SK-N-SH treated with all-trans-retinoic acid at 6 μM for 48 hours (cell line): ENCODE measurements at regions not wholly inside any gene's neighbourhood (a gene's known extent, or its start where the extent isn't known, plus 50 kb on each side); places are given as distances from the start of the nearest gene placed in this dataset.

Experiments used
- TOX ChIP-seq: fragments of 250-450 bp; sonication (Bioruptor Pico); IDR thresholded peaks from 2 replicates; pipeline ENCODE4 v1.8.0; 2021; ENCODE audit warnings: mild to moderate bottlenecking, moderate library complexity, borderline replicate concordance
- TF ChIP-seq, protein P1 (sequence below): fragments of 250-450 bp; sonication (Bioruptor Pico); IDR thresholded peaks from 2 replicates; pipeline ENCODE4 v1.8.0; 2020; ENCODE audit warnings: mild to moderate bottlenecking, moderate library complexity, borderline replicate concordance
- TF ChIP-seq, protein P2 (sequence below): fragments of 250-450 bp; sonication (Bioruptor Pico); IDR thresholded peaks from 2 replicates; pipeline ENCODE4 v1.5.1; 2020; ENCODE audit warnings: low read depth, mild to moderate bottlenecking, moderate library complexity

DNA sequence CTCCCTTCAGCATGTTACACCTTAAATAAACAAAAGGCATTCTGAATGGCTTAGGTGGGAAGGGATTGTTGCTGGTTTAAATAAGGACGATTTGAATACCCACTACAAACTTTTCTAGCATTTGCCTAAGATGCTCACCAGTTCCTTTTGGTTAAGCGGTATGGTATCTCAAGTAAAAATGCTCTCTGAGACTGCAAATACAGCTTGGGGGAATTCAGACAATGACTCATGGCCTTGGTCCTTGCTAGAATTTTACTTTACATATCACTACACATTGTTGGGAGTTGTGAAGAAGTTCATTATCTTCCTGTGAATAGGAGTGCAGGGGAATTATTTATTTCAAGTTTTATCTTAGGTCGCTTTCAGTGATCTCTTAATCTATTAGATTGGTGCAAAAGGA is 670.7 kb downstream of the UTRN start:
- TF ChIP-seq, protein P1, sequence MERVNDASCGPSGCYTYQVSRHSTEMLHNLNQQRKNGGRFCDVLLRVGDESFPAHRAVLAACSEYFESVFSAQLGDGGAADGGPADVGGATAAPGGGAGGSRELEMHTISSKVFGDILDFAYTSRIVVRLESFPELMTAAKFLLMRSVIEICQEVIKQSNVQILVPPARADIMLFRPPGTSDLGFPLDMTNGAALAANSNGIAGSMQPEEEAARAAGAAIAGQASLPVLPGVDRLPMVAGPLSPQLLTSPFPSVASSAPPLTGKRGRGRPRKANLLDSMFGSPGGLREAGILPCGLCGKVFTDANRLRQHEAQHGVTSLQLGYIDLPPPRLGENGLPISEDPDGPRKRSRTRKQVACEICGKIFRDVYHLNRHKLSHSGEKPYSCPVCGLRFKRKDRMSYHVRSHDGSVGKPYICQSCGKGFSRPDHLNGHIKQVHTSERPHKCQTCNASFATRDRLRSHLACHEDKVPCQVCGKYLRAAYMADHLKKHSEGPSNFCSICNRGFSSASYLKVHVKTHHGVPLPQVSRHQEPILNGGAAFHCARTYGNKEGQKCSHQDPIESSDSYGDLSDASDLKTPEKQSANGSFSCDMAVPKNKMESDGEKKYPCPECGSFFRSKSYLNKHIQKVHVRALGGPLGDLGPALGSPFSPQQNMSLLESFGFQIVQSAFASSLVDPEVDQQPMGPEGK (CRISPR knock-in tag), result no peak
- TF ChIP-seq TOX (CRISPR knock-in tag), result no peak
- TF ChIP-seq, protein P2, sequence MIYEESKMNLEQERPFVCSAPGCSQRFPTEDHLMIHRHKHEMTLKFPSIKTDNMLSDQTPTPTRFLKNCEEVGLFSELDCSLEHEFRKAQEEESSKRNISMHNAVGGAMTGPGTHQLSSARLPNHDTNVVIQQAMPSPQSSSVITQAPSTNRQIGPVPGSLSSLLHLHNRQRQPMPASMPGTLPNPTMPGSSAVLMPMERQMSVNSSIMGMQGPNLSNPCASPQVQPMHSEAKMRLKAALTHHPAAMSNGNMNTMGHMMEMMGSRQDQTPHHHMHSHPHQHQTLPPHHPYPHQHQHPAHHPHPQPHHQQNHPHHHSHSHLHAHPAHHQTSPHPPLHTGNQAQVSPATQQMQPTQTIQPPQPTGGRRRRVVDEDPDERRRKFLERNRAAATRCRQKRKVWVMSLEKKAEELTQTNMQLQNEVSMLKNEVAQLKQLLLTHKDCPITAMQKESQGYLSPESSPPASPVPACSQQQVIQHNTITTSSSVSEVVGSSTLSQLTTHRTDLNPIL (CRISPR knock-in tag), result no peak
